ENCODE measurements at regions not wholly inside any gene's neighbourhood (a gene's known extent, or its start where the extent isn't known, plus 50 kb on each side); places are given as distances from the start of the nearest gene placed in this dataset.

DNA sequence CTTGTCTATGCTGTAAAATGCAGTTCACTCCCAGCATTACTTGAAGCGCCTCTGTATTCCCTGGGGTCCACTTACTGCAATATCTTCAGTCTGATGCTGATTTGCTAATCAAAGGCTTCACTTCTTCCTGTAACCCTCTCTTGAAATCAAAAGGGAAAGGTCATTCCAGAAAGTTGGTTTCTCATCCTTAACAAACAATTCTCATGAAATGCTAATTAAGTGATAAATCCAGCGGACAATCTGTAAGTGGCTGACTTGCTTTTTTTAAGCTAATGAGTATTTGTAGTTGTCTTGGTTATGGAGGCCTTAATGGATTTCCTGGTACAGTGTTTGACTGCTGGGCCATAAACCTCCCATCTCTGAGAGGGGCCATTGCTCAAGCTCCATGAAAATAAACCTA, 499.6 kb upstream of the HS6ST1 start:
- TF ChIP-seq, protein P1, sequence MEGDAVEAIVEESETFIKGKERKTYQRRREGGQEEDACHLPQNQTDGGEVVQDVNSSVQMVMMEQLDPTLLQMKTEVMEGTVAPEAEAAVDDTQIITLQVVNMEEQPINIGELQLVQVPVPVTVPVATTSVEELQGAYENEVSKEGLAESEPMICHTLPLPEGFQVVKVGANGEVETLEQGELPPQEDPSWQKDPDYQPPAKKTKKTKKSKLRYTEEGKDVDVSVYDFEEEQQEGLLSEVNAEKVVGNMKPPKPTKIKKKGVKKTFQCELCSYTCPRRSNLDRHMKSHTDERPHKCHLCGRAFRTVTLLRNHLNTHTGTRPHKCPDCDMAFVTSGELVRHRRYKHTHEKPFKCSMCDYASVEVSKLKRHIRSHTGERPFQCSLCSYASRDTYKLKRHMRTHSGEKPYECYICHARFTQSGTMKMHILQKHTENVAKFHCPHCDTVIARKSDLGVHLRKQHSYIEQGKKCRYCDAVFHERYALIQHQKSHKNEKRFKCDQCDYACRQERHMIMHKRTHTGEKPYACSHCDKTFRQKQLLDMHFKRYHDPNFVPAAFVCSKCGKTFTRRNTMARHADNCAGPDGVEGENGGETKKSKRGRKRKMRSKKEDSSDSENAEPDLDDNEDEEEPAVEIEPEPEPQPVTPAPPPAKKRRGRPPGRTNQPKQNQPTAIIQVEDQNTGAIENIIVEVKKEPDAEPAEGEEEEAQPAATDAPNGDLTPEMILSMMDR (IDR thresholded peaks at IDR 0.05; ENCODE audit: insufficient read depth, low read length): no peak
- TF ChIP-seq POLR2AphosphoS5 (IDR thresholded peaks at IDR 0.05; ENCODE audit: low read depth) (no peak), SPI1 (IDR thresholded peaks at IDR 0.05; ENCODE audit: borderline replicate concordance, low read depth) (no peak), GABPA (IDR thresholded peaks at IDR 0.05; ENCODE audit: low read depth) (no peak)
- TF ChIP-seq, protein P2, sequence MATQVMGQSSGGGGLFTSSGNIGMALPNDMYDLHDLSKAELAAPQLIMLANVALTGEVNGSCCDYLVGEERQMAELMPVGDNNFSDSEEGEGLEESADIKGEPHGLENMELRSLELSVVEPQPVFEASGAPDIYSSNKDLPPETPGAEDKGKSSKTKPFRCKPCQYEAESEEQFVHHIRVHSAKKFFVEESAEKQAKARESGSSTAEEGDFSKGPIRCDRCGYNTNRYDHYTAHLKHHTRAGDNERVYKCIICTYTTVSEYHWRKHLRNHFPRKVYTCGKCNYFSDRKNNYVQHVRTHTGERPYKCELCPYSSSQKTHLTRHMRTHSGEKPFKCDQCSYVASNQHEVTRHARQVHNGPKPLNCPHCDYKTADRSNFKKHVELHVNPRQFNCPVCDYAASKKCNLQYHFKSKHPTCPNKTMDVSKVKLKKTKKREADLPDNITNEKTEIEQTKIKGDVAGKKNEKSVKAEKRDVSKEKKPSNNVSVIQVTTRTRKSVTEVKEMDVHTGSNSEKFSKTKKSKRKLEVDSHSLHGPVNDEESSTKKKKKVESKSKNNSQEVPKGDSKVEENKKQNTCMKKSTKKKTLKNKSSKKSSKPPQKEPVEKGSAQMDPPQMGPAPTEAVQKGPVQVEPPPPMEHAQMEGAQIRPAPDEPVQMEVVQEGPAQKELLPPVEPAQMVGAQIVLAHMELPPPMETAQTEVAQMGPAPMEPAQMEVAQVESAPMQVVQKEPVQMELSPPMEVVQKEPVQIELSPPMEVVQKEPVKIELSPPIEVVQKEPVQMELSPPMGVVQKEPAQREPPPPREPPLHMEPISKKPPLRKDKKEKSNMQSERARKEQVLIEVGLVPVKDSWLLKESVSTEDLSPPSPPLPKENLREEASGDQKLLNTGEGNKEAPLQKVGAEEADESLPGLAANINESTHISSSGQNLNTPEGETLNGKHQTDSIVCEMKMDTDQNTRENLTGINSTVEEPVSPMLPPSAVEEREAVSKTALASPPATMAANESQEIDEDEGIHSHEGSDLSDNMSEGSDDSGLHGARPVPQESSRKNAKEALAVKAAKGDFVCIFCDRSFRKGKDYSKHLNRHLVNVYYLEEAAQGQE (IDR thresholded peaks at IDR 0.05; ENCODE audit: insufficient replicate concordance, low read depth): no peak

Data from HL-60 (cell line).